HepG2 (cell line): ENCODE measurements at regions not wholly inside any gene's neighbourhood (a gene's known extent, or its start where the extent isn't known, plus 50 kb on each side); places are given as distances from the start of the nearest gene placed in this dataset.

Experiments used
- EZH2 ChIP-seq: conservative IDR thresholded peaks from 2 replicates; pipeline ENCODE4 v1.6.1; 2012; ENCODE audit warnings: mild to moderate bottlenecking, low read depth, low read length, moderate library complexity
- JUNB ChIP-seq: sonication (generic); formaldehyde crosslinking; IDR thresholded peaks from 2 replicates; pipeline ENCODE4 v1.8.0; 2022; ENCODE audit warnings: missing genetic modification reagents, mild to moderate bottlenecking, borderline replicate concordance
- SNAPC5 ChIP-seq: sonication (generic); formaldehyde crosslinking; IDR thresholded peaks from 2 replicates; pipeline ENCODE4 v1.8.1; 2023; ENCODE audit warnings: mild to moderate bottlenecking, missing genetic modification reagents, borderline replicate concordance
- ZNF274 ChIP-seq: sonication (generic); formaldehyde crosslinking; IDR thresholded peaks from 2 replicates; pipeline ENCODE4 v1.5.1; 2020; ENCODE audit warnings: mild to moderate bottlenecking, missing genetic modification reagents
- TF ChIP-seq, protein P1 (sequence below): sonication (generic); formaldehyde crosslinking; IDR thresholded peaks from 2 replicates; pipeline ENCODE4 v1.4.0; 2020; ENCODE audit warnings: missing genetic modification reagents
- TF ChIP-seq, protein P2 (sequence below): sonication (generic); formaldehyde crosslinking; IDR thresholded peaks from 2 replicates; pipeline ENCODE4 v1.9.0; 2021; ENCODE audit warnings: missing genetic modification reagents, borderline replicate concordance

DNA sequence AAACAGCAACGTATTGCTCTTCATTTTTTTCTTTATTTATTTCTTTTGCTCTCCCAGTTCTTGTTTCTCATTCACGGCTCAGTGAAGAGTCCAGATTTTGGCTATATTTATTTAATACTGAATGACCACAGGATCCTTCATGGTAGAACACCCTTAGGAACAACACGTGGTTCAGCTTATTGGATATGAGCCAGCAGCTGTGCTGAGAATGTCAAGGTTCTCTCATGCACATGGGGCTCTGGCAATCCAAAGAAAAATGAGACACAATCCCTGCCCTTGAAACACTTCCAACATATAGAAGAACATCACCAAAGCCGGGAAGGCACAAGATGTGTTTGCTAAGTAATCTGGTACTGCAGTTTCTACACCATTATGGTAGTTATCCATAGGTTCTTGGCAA, 852.9 kb downstream of the SORCS1 start:
- TF ChIP-seq ZNF274 (CRISPR knock-in tag): no peak
- TF ChIP-seq EZH2: no peak
- TF ChIP-seq, protein P1, sequence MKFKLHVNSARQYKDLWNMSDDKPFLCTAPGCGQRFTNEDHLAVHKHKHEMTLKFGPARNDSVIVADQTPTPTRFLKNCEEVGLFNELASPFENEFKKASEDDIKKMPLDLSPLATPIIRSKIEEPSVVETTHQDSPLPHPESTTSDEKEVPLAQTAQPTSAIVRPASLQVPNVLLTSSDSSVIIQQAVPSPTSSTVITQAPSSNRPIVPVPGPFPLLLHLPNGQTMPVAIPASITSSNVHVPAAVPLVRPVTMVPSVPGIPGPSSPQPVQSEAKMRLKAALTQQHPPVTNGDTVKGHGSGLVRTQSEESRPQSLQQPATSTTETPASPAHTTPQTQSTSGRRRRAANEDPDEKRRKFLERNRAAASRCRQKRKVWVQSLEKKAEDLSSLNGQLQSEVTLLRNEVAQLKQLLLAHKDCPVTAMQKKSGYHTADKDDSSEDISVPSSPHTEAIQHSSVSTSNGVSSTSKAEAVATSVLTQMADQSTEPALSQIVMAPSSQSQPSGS (CRISPR knock-in tag): no peak
- TF ChIP-seq, protein P2, sequence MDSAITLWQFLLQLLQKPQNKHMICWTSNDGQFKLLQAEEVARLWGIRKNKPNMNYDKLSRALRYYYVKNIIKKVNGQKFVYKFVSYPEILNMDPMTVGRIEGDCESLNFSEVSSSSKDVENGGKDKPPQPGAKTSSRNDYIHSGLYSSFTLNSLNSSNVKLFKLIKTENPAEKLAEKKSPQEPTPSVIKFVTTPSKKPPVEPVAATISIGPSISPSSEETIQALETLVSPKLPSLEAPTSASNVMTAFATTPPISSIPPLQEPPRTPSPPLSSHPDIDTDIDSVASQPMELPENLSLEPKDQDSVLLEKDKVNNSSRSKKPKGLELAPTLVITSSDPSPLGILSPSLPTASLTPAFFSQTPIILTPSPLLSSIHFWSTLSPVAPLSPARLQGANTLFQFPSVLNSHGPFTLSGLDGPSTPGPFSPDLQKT (CRISPR knock-in tag): no peak
- TF ChIP-seq SNAPC5: no peak
- TF ChIP-seq JUNB: no peak
